ENCODE measurements at regions not wholly inside any gene's neighbourhood (a gene's known extent, or its start where the extent isn't known, plus 50 kb on each side); places are given as distances from the start of the nearest gene placed in this dataset.

- Histone ChIP-seq H3K27me3 (replicated peaks; ENCODE audit: insufficient read depth, low read depth, low read length, poor library complexity) (peaks cover 35% of the 10 kb centered on the region), H3K4me1 (ENCODE audit: insufficient read depth, low read length, poor library complexity, severe bottlenecking) (no peaks in the 10 kb centered on the region), H3K27ac (ENCODE audit: low read depth, low read length, poor library complexity, severe bottlenecking) (no peak overlapping the region), H3K9me3 (ENCODE audit: low read depth, low read length, poor library complexity, severe bottlenecking) (no peaks in the 10 kb centered on the region), H3K36me3 (ENCODE audit: insufficient read depth, low read length, poor library complexity, severe bottlenecking) (no peaks in the 10 kb centered on the region), H3K4me3 (ENCODE audit: low read depth, low read length, poor library complexity, severe bottlenecking) (no peak overlapping the region)
- intact Hi-C loops (cut with micrococcal nuclease; ENCODE audit: unreplicated experiment): no loop called here
- POLR2A ChIA-PET (ENCODE audit: low non-redundant PET): no interaction called here
- TF ChIP-seq CTCF (conservative IDR thresholded peaks at IDR 0.05; ENCODE audit: low read depth, low read length): no peak
- no peak for TF ChIP-seq EZH2 (IDR thresholded peaks at IDR 0.05; ENCODE audit: borderline replicate concordance, low read depth, low read length, poor library complexity, severe bottlenecking)
- no TSS peak for BruUV-seq (replicated peaks)
- no peak for DNase-seq (ENCODE audit: low spot score)
- CTCF ChIA-PET: no interaction called here
Measured at GRCh38 chr7:128145191-128145590, 95.9 kb upstream of the LEP start.

GRCh38 chr7:128146052-128146451, 95.0 kb upstream of the LEP start:
- intact Hi-C loops (cut with micrococcal nuclease; ENCODE audit: unreplicated experiment): no loop called here
- Histone ChIP-seq H3K4me1 (ENCODE audit: insufficient read depth, low read length, poor library complexity, severe bottlenecking) (no peaks in the 10 kb centered on the region), H3K36me3 (ENCODE audit: insufficient read depth, low read length, poor library complexity, severe bottlenecking) (no peaks in the 10 kb centered on the region), H3K27me3 (replicated peaks; ENCODE audit: insufficient read depth, low read depth, low read length, poor library complexity) (peaks cover 33% of the 10 kb centered on the region), H3K9me3 (ENCODE audit: low read depth, low read length, poor library complexity, severe bottlenecking) (no peaks in the 10 kb centered on the region), H3K27ac (ENCODE audit: low read depth, low read length, poor library complexity, severe bottlenecking) (no peak overlapping the region), H3K4me3 (ENCODE audit: low read depth, low read length, poor library complexity, severe bottlenecking) (no peak overlapping the region)
- ChIA-PET POLR2A (ENCODE audit: low non-redundant PET) (no interaction called here), CTCF (no interaction called here)
- no peak for TF ChIP-seq EZH2 (IDR thresholded peaks at IDR 0.05; ENCODE audit: borderline replicate concordance, low read depth, low read length, poor library complexity, severe bottlenecking)
- TF ChIP-seq CTCF (conservative IDR thresholded peaks at IDR 0.05; ENCODE audit: low read depth, low read length): no peak
- BruUV-seq (replicated peaks): no TSS peak
- no peak for DNase-seq (ENCODE audit: low spot score)

- no TSS peak for BruUV-seq (replicated peaks)
- CTCF ChIA-PET: no interaction called here
- no peak for DNase-seq (ENCODE audit: low spot score)
Measured at GRCh38 chr7:128148676-128149075, 92.4 kb upstream of the LEP start.

More at GRCh38 chr7:128148676-128149075, 92.4 kb upstream of the LEP start:
- POLR2A ChIA-PET (ENCODE audit: low non-redundant PET): no interaction called here
- Histone ChIP-seq H3K27me3 (replicated peaks; ENCODE audit: insufficient read depth, low read depth, low read length, poor library complexity) (peaks cover 25% of the 10 kb centered on the region), H3K36me3 (ENCODE audit: insufficient read depth, low read length, poor library complexity, severe bottlenecking) (no peaks in the 10 kb centered on the region), H3K9me3 (ENCODE audit: low read depth, low read length, poor library complexity, severe bottlenecking) (no peaks in the 10 kb centered on the region), H3K4me1 (ENCODE audit: insufficient read depth, low read length, poor library complexity, severe bottlenecking) (no peaks in the 10 kb centered on the region), H3K4me3 (ENCODE audit: low read depth, low read length, poor library complexity, severe bottlenecking) (no peak overlapping the region), H3K27ac (ENCODE audit: low read depth, low read length, poor library complexity, severe bottlenecking) (no peak overlapping the region)
- intact Hi-C loops (cut with micrococcal nuclease; ENCODE audit: unreplicated experiment): no loop called here
- no peak for TF ChIP-seq EZH2 (IDR thresholded peaks at IDR 0.05; ENCODE audit: borderline replicate concordance, low read depth, low read length, poor library complexity, severe bottlenecking)
- TF ChIP-seq CTCF (conservative IDR thresholded peaks at IDR 0.05; ENCODE audit: low read depth, low read length): no peak
